ENCODE measurements at regions not wholly inside any gene's neighbourhood (a gene's known extent, or its start where the extent isn't known, plus 50 kb on each side); places are given as distances from the start of the nearest gene placed in this dataset.
"Not testable (repeated sequence)": the region's sequence is repeated elsewhere in the genome, so short reads cannot be mapped to it uniquely, and the experiment has no call there.

GRCh38 chr2:223319601-223320000 is 267.6 kb downstream of the KCNE4 start:
- TF ChIP-seq CTCF (conservative IDR thresholded peaks at IDR 0.05; ENCODE audit: low read depth, low read length) = no peak
- no peak for DNase-seq (ENCODE audit: low read depth)
- H3K4me3 ChIP-seq (ENCODE audit: low read depth, low read length) = no peak overlapping the region

- no peak overlapping the region for H3K4me3 ChIP-seq (ENCODE audit: low read depth, low read length)
- no peak for DNase-seq (ENCODE audit: low read depth)
- TF ChIP-seq CTCF (conservative IDR thresholded peaks at IDR 0.05; ENCODE audit: low read depth, low read length) = no peak
These were observed 272.4 kb downstream of the KCNE4 start for GRCh38 chr2:223324402-223324801.

- DNase-seq (ENCODE audit: low read depth) = no peak
- TF ChIP-seq CTCF (conservative IDR thresholded peaks at IDR 0.05; ENCODE audit: low read depth, low read length) = no peak
These were observed 273.6 kb downstream of the SCG2 start for GRCh38 chr2:223328578-223328977.

GRCh38 chr2:223330747-223331146 is 271.4 kb downstream of the SCG2 start:
- H3K4me3 ChIP-seq (ENCODE audit: low read depth, low read length); DNase-seq (ENCODE audit: low read depth): not testable (repeated sequence)

More at GRCh38 chr2:223328578-223328977, 273.6 kb downstream of the SCG2 start:
- H3K4me3 ChIP-seq (ENCODE audit: low read depth, low read length) = no peak overlapping the region

- DNase-seq (ENCODE audit: low read depth) = no peak
- no peak for TF ChIP-seq CTCF (conservative IDR thresholded peaks at IDR 0.05; ENCODE audit: low read depth, low read length)
- no peak overlapping the region for H3K4me3 ChIP-seq (ENCODE audit: low read depth, low read length)
These were observed 264.1 kb downstream of the SCG2 start for GRCh38 chr2:223338016-223338415.

- no peak for DNase-seq (ENCODE audit: low read depth)
- no peak overlapping the region for H3K4me3 ChIP-seq (ENCODE audit: low read depth, low read length)
- no peak for TF ChIP-seq CTCF (conservative IDR thresholded peaks at IDR 0.05; ENCODE audit: low read depth, low read length)
These were observed 245.1 kb downstream of the SCG2 start for GRCh38 chr2:223357076-223357475.

GRCh38 chr2:223363085-223363484 is 239.1 kb downstream of the SCG2 start:
- TF ChIP-seq CTCF (conservative IDR thresholded peaks at IDR 0.05; ENCODE audit: low read depth, low read length) = no peak
- H3K4me3 ChIP-seq (ENCODE audit: low read depth, low read length) = no peak overlapping the region
- no peak for DNase-seq (ENCODE audit: low read depth)
